Prostate gland (tissue), 2 donors: ENCODE measurements at regions not wholly inside any gene's neighbourhood (a gene's known extent, or its start where the extent isn't known, plus 50 kb on each side); places are given as distances from the start of the nearest gene placed in this dataset.

ENCODE experiments used
- DNase-seq: peaks from one replicate; pipeline ENCODE4 v3.0.0-alpha.2; 2019; ENCODE audit warnings: low spot score
- H3K27ac ChIP-seq, 2 donors: fragments of 200-600 bp; sonication (generic); 2 replicates each; pipeline ENCODE4 v1.5.1; 2017 to 2019
- H3K27me3 ChIP-seq: fragments of 200-600 bp; sonication (generic); replicated peaks from 2 replicates; pipeline ENCODE4 v1.5.1; 2019; ENCODE audit not compliant: insufficient read depth
- H3K36me3 ChIP-seq, 2 donors: fragments of 200-600 bp; sonication (generic); 1 replicate in 1 of 2; 2 replicates in 1 of 2; pipeline versions ENCODE4 v1.5.1 to v1.8.1; 2017 to 2019
- H3K4me1 ChIP-seq: fragments of 200-600 bp; sonication (generic); replicated peaks from 2 replicates; pipeline ENCODE4 v1.5.1; 2019
- H3K4me3 ChIP-seq, 2 donors: fragments of 200-600 bp; sonication (generic); 2 replicates each; pipeline ENCODE4 v1.5.1; 2017 to 2019
- H3K9me3 ChIP-seq: fragments of 200-600 bp; sonication (generic); 2 replicates; pipeline ENCODE4 v1.5.1; 2017
- POLR2A ChIP-seq: fragments of 450-650 bp; IDR thresholded peaks from one replicate; pipeline ENCODE4 v1.6.1; 2016; ENCODE audit warnings: antibody characterized with exemption, mild to moderate bottlenecking
- POLR2AphosphoS5 ChIP-seq: sonication (generic); formaldehyde crosslinking; IDR thresholded peaks from one replicate; pipeline ENCODE4 v1.6.1; 2017; ENCODE audit warnings: antibody characterized with exemption
- WGBS: methylation state at CpG from one replicate; pipeline ENCODE4 v1.1.5; 2018; 5-methylcytosine and 5-hydroxymethylcytosine counted together
- intact Hi-C: fragments of 100-400 bp; cut with DNase I; formaldehyde crosslinking; loops from one replicate; pipeline ENCODE4 v1.14.2; 2022
- TF ChIP-seq, protein P1 (sequence below), 4 experiments: fragments of 200-600 bp in 2 of 4; fragments of 450-650 bp in 2 of 4; sonication (generic) in 2 of 4; IDR thresholded peaks; 1 replicate in 3 of 4; 2 replicates in 1 of 4; pipeline ENCODE4 v1.5.1; 2016 to 2019; ENCODE audit warnings: antibody characterized with exemption in 4 of 4, mild to moderate bottlenecking in 2 of 4, moderate library complexity in 2 of 4

DNA sequence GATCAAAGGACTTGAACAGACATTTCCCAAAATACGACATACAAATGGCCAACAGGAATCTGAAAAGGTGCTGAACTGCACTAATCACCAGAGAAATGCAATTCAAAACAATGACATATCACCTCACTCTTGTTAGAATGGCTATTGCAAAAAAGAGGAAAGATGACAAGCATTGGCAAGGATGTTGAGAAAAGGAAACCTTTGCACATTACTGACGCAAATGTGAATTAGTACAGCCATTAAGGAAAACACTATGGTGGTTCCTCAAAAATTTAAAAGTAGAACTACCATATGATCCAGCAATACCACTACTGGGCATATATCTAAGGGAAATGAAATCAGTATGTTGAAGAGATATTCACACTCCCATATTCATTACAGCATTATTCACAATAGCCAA lies 57.7 kb upstream of the ASPRV1 start:
- Histone ChIP-seq H3K4me3 (no peak overlapping the region), H3K27me3 (no peaks in the 10 kb centered on the region), H3K4me1 (no peaks in the 10 kb centered on the region), H3K9me3 (no peaks in the 10 kb centered on the region), H3K36me3 (no peaks in the 10 kb centered on the region), H3K27ac (no peak overlapping the region)
- intact Hi-C loops: no loop called here
- no peak for DNase-seq
- 69% methylated on average over 2 of the region's 2 CpGs for WGBS
- TF ChIP-seq POLR2AphosphoS5 (no peak), POLR2A (no peak)
- TF ChIP-seq, protein P1, sequence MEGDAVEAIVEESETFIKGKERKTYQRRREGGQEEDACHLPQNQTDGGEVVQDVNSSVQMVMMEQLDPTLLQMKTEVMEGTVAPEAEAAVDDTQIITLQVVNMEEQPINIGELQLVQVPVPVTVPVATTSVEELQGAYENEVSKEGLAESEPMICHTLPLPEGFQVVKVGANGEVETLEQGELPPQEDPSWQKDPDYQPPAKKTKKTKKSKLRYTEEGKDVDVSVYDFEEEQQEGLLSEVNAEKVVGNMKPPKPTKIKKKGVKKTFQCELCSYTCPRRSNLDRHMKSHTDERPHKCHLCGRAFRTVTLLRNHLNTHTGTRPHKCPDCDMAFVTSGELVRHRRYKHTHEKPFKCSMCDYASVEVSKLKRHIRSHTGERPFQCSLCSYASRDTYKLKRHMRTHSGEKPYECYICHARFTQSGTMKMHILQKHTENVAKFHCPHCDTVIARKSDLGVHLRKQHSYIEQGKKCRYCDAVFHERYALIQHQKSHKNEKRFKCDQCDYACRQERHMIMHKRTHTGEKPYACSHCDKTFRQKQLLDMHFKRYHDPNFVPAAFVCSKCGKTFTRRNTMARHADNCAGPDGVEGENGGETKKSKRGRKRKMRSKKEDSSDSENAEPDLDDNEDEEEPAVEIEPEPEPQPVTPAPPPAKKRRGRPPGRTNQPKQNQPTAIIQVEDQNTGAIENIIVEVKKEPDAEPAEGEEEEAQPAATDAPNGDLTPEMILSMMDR (IDR thresholded peaks at IDR 0.05): no peak

- H3K4me1 ChIP-seq: no peaks in the 10 kb centered on the region
- no peaks in the 10 kb centered on the region for H3K36me3 ChIP-seq
- over 99% methylated on average over 8 of the region's 8 CpGs for WGBS
- H3K4me3 ChIP-seq: no peak overlapping the region
- no peak for DNase-seq
- no peaks in the 10 kb centered on the region for H3K27me3 ChIP-seq
- H3K27ac ChIP-seq: no peak overlapping the region
- intact Hi-C loops: no loop called here
- H3K9me3 ChIP-seq: no peaks in the 10 kb centered on the region
- TF ChIP-seq POLR2A: no peak
- TF ChIP-seq, protein P1 (IDR thresholded peaks at IDR 0.05): no peak
- no peak for TF ChIP-seq POLR2AphosphoS5
These were observed 56.5 kb upstream of the ASPRV1 start for GRCh38 chr2:70017962-70018361.

DNA sequence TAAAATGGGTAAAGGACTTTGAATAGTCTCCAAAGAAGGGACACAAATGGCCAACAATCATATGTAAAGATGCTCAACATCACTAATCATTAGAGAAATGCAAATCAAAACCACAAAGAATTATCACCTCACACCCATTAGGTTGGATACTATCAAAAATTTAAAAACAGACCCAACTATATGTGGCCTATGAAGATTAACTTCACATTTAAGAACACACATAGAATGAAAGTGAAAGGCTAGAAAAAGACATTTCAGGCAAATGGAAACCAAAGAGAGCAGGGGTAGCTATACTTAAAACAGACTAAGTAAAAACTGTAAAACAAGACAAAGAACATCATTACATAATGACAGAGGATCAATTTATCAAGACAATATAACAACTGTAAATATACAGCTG lies 53.5 kb upstream of the ASPRV1 start:
- H3K4me1 ChIP-seq: no peaks in the 10 kb centered on the region
- no peaks in the 10 kb centered on the region for H3K27me3 ChIP-seq
- intact Hi-C loops: no loop called here

GRCh38 chr2:70012887-70013286 lies 51.5 kb upstream of the ASPRV1 start:
- intact Hi-C loops: no loop called here
- no peak overlapping the region for H3K27ac ChIP-seq
- H3K36me3 ChIP-seq: no peaks in the 10 kb centered on the region
- no peaks in the 10 kb centered on the region for H3K9me3 ChIP-seq
- 81% methylated on average over 1 of the region's 1 CpG for WGBS
- H3K4me1 ChIP-seq: no peaks in the 10 kb centered on the region
- DNase-seq: no peak
- H3K27me3 ChIP-seq: no peaks in the 10 kb centered on the region
- H3K4me3 ChIP-seq: no peak overlapping the region
- TF ChIP-seq, protein P1 (IDR thresholded peaks at IDR 0.05): no peak
- TF ChIP-seq POLR2AphosphoS5 (no peak), POLR2A (no peak)

More for the DNA sequence above, 53.5 kb upstream of the ASPRV1 start:
- no peaks in the 10 kb centered on the region for H3K36me3 ChIP-seq
- H3K4me3 ChIP-seq: no peak overlapping the region
- H3K9me3 ChIP-seq: no peaks in the 10 kb centered on the region
- no peak overlapping the region for H3K27ac ChIP-seq
- no peak for DNase-seq
- TF ChIP-seq POLR2A: no peak
- TF ChIP-seq, protein P1 (IDR thresholded peaks at IDR 0.05): no peak

DNA sequence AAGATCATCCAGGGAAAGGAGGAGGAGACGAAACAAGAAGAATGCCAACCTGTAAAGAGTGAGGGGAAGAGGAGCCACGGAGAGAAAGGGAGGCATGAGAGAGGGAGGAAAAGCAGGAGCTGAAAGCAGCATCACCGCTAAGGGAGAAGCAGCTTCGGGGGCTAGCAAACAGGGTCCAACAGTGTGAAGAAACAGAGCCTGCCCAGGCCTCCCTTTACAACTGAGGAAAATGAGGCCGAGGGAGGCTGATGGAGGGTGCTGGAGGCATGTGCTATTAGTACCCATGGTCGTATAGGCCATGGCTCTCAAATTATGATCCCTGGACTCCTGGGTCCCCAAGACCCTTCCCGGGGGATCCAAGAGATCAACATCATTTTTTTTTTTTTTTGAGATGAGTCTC lies 50.4 kb upstream of the ASPRV1 start:
- DNase-seq: no peak

More for the DNA sequence above, 50.4 kb upstream of the ASPRV1 start:
- Histone ChIP-seq H3K27me3 (no peaks in the 10 kb centered on the region), H3K4me1 (no peaks in the 10 kb centered on the region), H3K4me3 (no peak overlapping the region), H3K27ac (no peak overlapping the region), H3K36me3 (no peaks in the 10 kb centered on the region), H3K9me3 (no peaks in the 10 kb centered on the region)
- WGBS: 93% methylated on average over 7 of the region's 7 CpGs
- intact Hi-C loops: no loop called here
- TF ChIP-seq POLR2AphosphoS5 (no peak), POLR2A (no peak)
- TF ChIP-seq, protein P1 (IDR thresholded peaks at IDR 0.05): no peak
